ENCODE measurements at regions not wholly inside any gene's neighbourhood (a gene's known extent, or its start where the extent isn't known, plus 50 kb on each side); places are given as distances from the start of the nearest gene placed in this dataset.

DNA sequence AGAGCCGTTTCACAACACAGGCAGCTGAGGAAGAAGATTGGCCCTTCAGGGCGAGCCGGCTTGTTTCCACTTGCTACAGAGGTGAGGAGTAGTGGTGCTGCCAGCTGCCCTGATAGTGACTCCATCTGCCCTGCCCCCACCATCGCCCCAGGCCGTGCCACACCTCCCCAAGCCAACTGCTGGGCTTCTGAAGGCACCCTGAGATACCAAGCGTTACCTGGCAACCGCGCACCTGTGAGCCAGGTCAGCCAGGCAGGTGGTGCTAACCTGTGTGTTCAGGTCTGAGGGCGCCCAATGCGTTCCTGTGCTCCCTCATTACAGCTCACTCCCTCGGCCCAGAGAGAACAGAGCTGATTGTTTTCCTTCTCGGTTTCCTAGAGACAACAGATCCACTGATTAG lies 299.1 kb upstream of the ID4 start:
- TF ChIP-seq, protein P1, sequence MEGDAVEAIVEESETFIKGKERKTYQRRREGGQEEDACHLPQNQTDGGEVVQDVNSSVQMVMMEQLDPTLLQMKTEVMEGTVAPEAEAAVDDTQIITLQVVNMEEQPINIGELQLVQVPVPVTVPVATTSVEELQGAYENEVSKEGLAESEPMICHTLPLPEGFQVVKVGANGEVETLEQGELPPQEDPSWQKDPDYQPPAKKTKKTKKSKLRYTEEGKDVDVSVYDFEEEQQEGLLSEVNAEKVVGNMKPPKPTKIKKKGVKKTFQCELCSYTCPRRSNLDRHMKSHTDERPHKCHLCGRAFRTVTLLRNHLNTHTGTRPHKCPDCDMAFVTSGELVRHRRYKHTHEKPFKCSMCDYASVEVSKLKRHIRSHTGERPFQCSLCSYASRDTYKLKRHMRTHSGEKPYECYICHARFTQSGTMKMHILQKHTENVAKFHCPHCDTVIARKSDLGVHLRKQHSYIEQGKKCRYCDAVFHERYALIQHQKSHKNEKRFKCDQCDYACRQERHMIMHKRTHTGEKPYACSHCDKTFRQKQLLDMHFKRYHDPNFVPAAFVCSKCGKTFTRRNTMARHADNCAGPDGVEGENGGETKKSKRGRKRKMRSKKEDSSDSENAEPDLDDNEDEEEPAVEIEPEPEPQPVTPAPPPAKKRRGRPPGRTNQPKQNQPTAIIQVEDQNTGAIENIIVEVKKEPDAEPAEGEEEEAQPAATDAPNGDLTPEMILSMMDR (IDR thresholded peaks at IDR 0.05; ENCODE audit: control extremely low read depth in 1 of 3, insufficient read depth in 1 of 3, low read depth in 1 of 3, low read length in 3 of 3): no peak
- TF ChIP-seq POLR2A (IDR thresholded peaks at IDR 0.05; ENCODE audit: control extremely low read depth in 1 of 2, low read depth in 2 of 2, low read length in 2 of 2) (no peak), BACH1 (IDR thresholded peaks at IDR 0.05; ENCODE audit: low read length) (no peak), HDAC2 (IDR thresholded peaks at IDR 0.05; ENCODE audit: borderline replicate concordance in 1 of 2, low read depth in 2 of 2, low read length in 2 of 2) (no peak), POLR2AphosphoS5 (IDR thresholded peaks at IDR 0.05; ENCODE audit: low read depth, low read length) (no peak)

Data from H1 (cell line).